HL-60 (cell line): ENCODE measurements at regions not wholly inside any gene's neighbourhood (a gene's known extent, or its start where the extent isn't known, plus 50 kb on each side); places are given as distances from the start of the nearest gene placed in this dataset.

Experiments
- DNase-seq, 2 experiments: peaks; one replicate each; pipeline ENCODE4 v3.0.0-alpha.2; 2010 to 2020; ENCODE audit warnings: low read depth in 1 of 2, low spot score in 1 of 2
- H3K27ac ChIP-seq: fragments of 250-450 bp; sonication (Bioruptor Pico); replicated peaks from 2 replicates; pipeline ENCODE4 v1.5.1; 2020; ENCODE audit warnings: mild to moderate bottlenecking, moderate library complexity
- H3K27me3 ChIP-seq: fragments of 250-450 bp; sonication (Bioruptor Pico); 2 replicates; pipeline ENCODE4 v1.5.1; 2021; ENCODE audit warnings: mild to moderate bottlenecking, moderate library complexity; ENCODE audit not compliant: insufficient read depth, poor library complexity, severe bottlenecking
- H3K4me3 ChIP-seq: replicated peaks from 2 replicates; pipeline ENCODE4 v1.5.1; 2011; ENCODE audit warnings: mild to moderate bottlenecking, control low read depth, low read length; ENCODE audit not compliant: insufficient read depth
- GABPA ChIP-seq: IDR thresholded peaks from 2 replicates; pipeline ENCODE4 v1.6.1; 2012; ENCODE audit warnings: low read depth
- POLR2AphosphoS5 ChIP-seq: IDR thresholded peaks from 2 replicates; pipeline ENCODE4 v1.6.1; 2012; ENCODE audit warnings: low read depth
- SPI1 ChIP-seq: IDR thresholded peaks from 2 replicates; pipeline ENCODE4 v1.6.1; 2012; ENCODE audit warnings: low read depth, mild to moderate bottlenecking, borderline replicate concordance
- TF ChIP-seq, protein P1 (sequence below): IDR thresholded peaks from 2 replicates; pipeline ENCODE4 v1.6.1; 2012; ENCODE audit warnings: low read depth; ENCODE audit not compliant: insufficient replicate concordance
- TF ChIP-seq, protein P2 (sequence below): IDR thresholded peaks from one replicate; pipeline ENCODE4 v1.5.1; 2011; ENCODE audit warnings: low read length, control low read depth, inconsistent platforms; ENCODE audit not compliant: insufficient read depth

DNA sequence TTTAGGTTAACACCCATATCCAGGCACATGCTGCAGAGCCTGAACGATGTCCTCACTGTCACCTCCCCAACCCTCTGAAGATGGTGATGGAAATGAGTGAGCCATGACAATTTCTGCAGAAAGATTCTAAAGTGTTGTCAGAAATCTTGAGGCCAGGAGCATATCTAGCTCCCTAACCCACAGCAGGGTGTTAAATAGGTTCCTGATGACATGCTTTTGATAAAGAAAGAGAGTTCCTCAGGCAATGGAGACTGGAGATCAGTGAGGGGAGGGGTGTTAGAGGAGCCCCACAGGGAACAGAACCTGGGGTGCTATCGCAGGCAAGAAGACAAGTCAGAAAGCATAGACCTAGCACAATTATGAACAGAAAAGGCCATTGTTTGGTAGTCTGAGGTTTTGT, 95.7 kb downstream of the ENC1 start:
- H3K27ac ChIP-seq = no peak overlapping the region
- TF ChIP-seq, protein P1, sequence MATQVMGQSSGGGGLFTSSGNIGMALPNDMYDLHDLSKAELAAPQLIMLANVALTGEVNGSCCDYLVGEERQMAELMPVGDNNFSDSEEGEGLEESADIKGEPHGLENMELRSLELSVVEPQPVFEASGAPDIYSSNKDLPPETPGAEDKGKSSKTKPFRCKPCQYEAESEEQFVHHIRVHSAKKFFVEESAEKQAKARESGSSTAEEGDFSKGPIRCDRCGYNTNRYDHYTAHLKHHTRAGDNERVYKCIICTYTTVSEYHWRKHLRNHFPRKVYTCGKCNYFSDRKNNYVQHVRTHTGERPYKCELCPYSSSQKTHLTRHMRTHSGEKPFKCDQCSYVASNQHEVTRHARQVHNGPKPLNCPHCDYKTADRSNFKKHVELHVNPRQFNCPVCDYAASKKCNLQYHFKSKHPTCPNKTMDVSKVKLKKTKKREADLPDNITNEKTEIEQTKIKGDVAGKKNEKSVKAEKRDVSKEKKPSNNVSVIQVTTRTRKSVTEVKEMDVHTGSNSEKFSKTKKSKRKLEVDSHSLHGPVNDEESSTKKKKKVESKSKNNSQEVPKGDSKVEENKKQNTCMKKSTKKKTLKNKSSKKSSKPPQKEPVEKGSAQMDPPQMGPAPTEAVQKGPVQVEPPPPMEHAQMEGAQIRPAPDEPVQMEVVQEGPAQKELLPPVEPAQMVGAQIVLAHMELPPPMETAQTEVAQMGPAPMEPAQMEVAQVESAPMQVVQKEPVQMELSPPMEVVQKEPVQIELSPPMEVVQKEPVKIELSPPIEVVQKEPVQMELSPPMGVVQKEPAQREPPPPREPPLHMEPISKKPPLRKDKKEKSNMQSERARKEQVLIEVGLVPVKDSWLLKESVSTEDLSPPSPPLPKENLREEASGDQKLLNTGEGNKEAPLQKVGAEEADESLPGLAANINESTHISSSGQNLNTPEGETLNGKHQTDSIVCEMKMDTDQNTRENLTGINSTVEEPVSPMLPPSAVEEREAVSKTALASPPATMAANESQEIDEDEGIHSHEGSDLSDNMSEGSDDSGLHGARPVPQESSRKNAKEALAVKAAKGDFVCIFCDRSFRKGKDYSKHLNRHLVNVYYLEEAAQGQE = no peak
- TF ChIP-seq POLR2AphosphoS5 (no peak), GABPA (no peak), SPI1 (no peak)
- TF ChIP-seq, protein P2, sequence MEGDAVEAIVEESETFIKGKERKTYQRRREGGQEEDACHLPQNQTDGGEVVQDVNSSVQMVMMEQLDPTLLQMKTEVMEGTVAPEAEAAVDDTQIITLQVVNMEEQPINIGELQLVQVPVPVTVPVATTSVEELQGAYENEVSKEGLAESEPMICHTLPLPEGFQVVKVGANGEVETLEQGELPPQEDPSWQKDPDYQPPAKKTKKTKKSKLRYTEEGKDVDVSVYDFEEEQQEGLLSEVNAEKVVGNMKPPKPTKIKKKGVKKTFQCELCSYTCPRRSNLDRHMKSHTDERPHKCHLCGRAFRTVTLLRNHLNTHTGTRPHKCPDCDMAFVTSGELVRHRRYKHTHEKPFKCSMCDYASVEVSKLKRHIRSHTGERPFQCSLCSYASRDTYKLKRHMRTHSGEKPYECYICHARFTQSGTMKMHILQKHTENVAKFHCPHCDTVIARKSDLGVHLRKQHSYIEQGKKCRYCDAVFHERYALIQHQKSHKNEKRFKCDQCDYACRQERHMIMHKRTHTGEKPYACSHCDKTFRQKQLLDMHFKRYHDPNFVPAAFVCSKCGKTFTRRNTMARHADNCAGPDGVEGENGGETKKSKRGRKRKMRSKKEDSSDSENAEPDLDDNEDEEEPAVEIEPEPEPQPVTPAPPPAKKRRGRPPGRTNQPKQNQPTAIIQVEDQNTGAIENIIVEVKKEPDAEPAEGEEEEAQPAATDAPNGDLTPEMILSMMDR = no peak
- no peak overlapping the region for H3K4me3 ChIP-seq
- no peak for DNase-seq
- no peaks in the 10 kb centered on the region for H3K27me3 ChIP-seq

DNA sequence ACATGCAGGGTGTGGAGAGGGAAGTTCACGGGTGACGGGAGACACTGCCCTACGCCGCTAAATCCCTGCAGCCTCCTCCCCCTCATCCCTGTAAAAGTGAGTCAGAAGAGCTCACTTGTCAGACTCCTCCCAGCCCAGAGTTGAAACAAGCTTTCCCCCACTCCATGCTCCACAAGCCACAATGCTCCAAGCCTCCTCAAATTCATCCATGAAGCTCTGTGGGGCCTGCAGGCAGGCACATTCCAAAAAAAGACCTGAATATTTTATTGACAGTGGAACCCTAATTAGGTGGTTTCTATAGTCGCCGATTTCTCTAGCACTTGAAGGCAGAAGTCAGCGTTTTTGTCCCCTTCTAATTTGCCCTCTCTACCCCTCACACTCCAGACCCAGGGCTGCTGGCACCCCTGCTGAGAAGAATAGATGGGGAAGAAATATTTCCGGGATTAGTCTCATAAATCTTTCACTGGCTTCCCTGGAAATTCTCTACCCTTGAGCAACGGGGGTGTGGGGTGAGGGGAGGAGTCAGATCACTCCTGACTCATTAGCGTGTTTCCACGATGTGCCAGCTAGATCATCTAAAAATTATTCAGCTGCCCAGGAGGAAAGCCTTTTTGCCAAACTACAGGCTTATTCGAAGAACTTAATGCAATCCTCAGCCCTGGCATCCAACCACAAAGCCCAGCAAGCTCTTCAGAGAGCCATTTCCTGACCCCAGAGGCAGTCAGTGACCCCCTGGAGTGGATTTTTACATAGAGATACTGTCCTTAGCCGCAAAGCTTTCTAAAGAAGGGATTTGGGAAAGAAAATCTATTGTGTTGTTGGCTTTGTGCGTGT, 97.1 kb downstream of the ENC1 start:
- H3K4me3 ChIP-seq = no peak overlapping the region
- no peak for TF ChIP-seq GABPA
- TF ChIP-seq, protein P1 = no peak
- TF ChIP-seq POLR2AphosphoS5 = no peak
- TF ChIP-seq, protein P2 = no peak
- no peak for TF ChIP-seq SPI1
- no peak for DNase-seq
- no peaks in the 10 kb centered on the region for H3K27me3 ChIP-seq
- no peak overlapping the region for H3K27ac ChIP-seq

DNA sequence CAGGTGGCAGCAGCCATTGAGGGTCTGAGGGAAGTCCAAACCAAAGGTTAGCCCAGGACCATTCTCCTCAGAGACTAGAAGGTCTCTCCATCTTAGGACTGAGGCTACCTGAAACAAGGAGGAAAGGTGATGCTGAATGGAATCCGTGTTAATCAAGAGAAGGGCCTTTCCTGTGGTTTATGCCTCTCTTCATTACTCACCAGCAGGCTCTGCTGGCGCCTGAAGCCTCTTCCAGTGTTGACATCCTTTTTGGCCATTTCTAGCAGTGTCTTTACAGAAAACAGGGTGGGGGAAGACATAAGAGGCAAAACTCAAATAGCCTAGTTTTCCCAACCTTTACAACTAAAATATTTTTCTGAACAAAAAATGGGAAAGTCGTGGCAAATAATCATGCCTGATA, 98.0 kb downstream of the ENC1 start:
- Histone ChIP-seq H3K27me3 (no peaks in the 10 kb centered on the region), H3K4me3 (no peak overlapping the region), H3K27ac (no peak overlapping the region)
- TF ChIP-seq, protein P1 = no peak
- TF ChIP-seq POLR2AphosphoS5 (no peak), GABPA (no peak), SPI1 (no peak)
- TF ChIP-seq, protein P2 = no peak
- DNase-seq = no peak
